Liver (tissue), 8 donors: ENCODE measurements at regions not wholly inside any gene's neighbourhood (a gene's known extent, or its start where the extent isn't known, plus 50 kb on each side); places are given as distances from the start of the nearest gene placed in this dataset.

ENCODE experiments used
- DNase-seq: peaks from one replicate; pipeline ENCODE4 v3.0.0-alpha.2; 2017; ENCODE audit warnings: low spot score
- H3K27ac ChIP-seq, 2 donors: one replicate each; pipeline ENCODE4 v1.7.0; 2013; ENCODE audit warnings: inconsistent platforms in 2 of 2, low read length in 2 of 2, control low read depth in 1 of 2, low read depth in 1 of 2, mild to moderate bottlenecking in 1 of 2
- H3K27me3 ChIP-seq, 4 donors: one replicate each; pipeline versions ENCODE4 v1.6.1 to v1.7.0; 2013; ENCODE audit warnings: low read length in 3 of 4, inconsistent platforms in 1 of 4, mild to moderate bottlenecking in 1 of 4, moderate library complexity in 1 of 4; ENCODE audit not compliant: control insufficient read depth in 4 of 4, insufficient read depth in 4 of 4
- H3K36me3 ChIP-seq, 4 donors: one replicate each; pipeline versions ENCODE4 v1.6.1 to v1.7.0; 2013; ENCODE audit warnings: low read length in 3 of 4, mild to moderate bottlenecking in 3 of 4, low read depth in 1 of 4, moderate library complexity in 1 of 4; ENCODE audit not compliant: control insufficient read depth in 4 of 4, insufficient read depth in 3 of 4
- H3K4me1 ChIP-seq, 4 donors: one replicate each; pipeline versions ENCODE4 v1.6.1 to v1.7.0; 2013; ENCODE audit warnings: low read length in 3 of 4, mild to moderate bottlenecking in 3 of 4, moderate library complexity in 1 of 4; ENCODE audit not compliant: control insufficient read depth in 4 of 4, insufficient read depth in 4 of 4
- H3K4me3 ChIP-seq, 3 donors: one replicate each; pipeline versions ENCODE4 v1.6.1 to v1.7.0; 2013; ENCODE audit warnings: low read length in 3 of 3, control low read depth in 1 of 3, low read depth in 1 of 3, mild to moderate bottlenecking in 1 of 3
- H3K9ac ChIP-seq, 2 donors: one replicate each; pipeline ENCODE4 v1.7.0; 2013; ENCODE audit warnings: low read length in 2 of 2, mild to moderate bottlenecking in 2 of 2, moderate library complexity in 2 of 2, control low read depth in 1 of 2, low read depth in 1 of 2
- H3K9me3 ChIP-seq, 4 donors: one replicate each; pipeline versions ENCODE4 v1.6.1 to v1.7.0; 2013; ENCODE audit warnings: low read length in 3 of 4; ENCODE audit not compliant: control insufficient read depth in 4 of 4
- EGR1 ChIP-seq, 2 donors: IDR thresholded peaks; 2 replicates each; pipeline ENCODE4 v1.6.1; 2016 to 2018; ENCODE audit warnings: antibody characterized with exemption in 2 of 2, low read depth in 2 of 2
- FOXA1 ChIP-seq: IDR thresholded peaks from 2 replicates; pipeline ENCODE4 v1.6.1; 2016; ENCODE audit warnings: antibody characterized with exemption
- FOXA2 ChIP-seq: IDR thresholded peaks from 2 replicates; pipeline ENCODE4 v1.6.1; 2016; ENCODE audit warnings: antibody characterized with exemption
- JUND ChIP-seq, 2 donors: IDR thresholded peaks; 2 replicates each; pipeline ENCODE4 v1.6.1; 2016; ENCODE audit warnings: antibody characterized with exemption in 2 of 2
- MAX ChIP-seq: IDR thresholded peaks from 2 replicates; pipeline ENCODE4 v1.6.1; 2016; ENCODE audit warnings: antibody characterized with exemption
- NR2F2 ChIP-seq: IDR thresholded peaks from 2 replicates; pipeline ENCODE4 v1.6.1; 2016; ENCODE audit warnings: antibody characterized with exemption
- REST ChIP-seq: IDR thresholded peaks from 2 replicates; pipeline ENCODE4 v1.6.1; 2016; ENCODE audit warnings: antibody characterized with exemption, mild to moderate bottlenecking
- SP1 ChIP-seq: IDR thresholded peaks from 2 replicates; pipeline ENCODE4 v1.6.1; 2018; ENCODE audit warnings: antibody characterized with exemption, mild to moderate bottlenecking
- ZBTB33 ChIP-seq: IDR thresholded peaks from 2 replicates; pipeline ENCODE4 v1.6.1; 2016; ENCODE audit warnings: antibody characterized with exemption
- WGBS: extraction: QIAGEN DNeasy Blood & Tissue Kit; methylation state at CpG from one replicate; pipeline ENCODE4 v1.1.7; 2013; 5-methylcytosine and 5-hydroxymethylcytosine counted together
- TF ChIP-seq, protein P1 (sequence below): fragments of 150-350 bp; IDR thresholded peaks from 2 replicates; pipeline ENCODE4 v1.5.1; 2017; ENCODE audit warnings: improper control_type of control experiment, low read depth, low read length; ENCODE audit not compliant: missing input control
- TF ChIP-seq, protein P2 (sequence below): IDR thresholded peaks from 2 replicates; pipeline ENCODE4 v1.6.1; 2016; ENCODE audit warnings: antibody characterized with exemption
- donor health status: healthy.
- donor health status: healthy.
- donor health status: healthy.
- donor health status: healthy.
- donor health status: healthy.

DNA sequence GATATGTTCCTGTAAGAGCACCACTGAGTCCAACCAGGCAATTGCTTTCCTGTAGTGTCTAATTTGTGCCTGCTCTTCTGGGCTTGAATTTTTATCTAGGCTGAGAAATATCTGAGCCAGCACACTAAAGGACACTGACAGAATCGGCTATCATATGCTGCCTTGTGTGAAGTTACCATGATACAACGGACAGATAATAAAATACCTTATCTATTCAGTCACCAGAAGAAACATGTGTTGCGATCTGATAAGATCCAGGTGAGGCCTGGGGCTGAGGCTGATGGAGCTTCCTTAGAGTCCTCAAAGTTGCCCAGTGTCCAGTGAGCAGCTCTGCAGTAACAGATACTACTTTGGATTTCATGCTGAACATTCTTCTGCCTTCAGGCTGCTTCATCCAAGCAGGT lies 111.8 kb downstream of the ZNF518B start:
- no peaks in the 10 kb centered on the region for H3K4me1 ChIP-seq
- no peak overlapping the region for H3K9ac ChIP-seq
- TF ChIP-seq FOXA1, result no peak
- TF ChIP-seq NR2F2, result no peak
- TF ChIP-seq, protein P1, sequence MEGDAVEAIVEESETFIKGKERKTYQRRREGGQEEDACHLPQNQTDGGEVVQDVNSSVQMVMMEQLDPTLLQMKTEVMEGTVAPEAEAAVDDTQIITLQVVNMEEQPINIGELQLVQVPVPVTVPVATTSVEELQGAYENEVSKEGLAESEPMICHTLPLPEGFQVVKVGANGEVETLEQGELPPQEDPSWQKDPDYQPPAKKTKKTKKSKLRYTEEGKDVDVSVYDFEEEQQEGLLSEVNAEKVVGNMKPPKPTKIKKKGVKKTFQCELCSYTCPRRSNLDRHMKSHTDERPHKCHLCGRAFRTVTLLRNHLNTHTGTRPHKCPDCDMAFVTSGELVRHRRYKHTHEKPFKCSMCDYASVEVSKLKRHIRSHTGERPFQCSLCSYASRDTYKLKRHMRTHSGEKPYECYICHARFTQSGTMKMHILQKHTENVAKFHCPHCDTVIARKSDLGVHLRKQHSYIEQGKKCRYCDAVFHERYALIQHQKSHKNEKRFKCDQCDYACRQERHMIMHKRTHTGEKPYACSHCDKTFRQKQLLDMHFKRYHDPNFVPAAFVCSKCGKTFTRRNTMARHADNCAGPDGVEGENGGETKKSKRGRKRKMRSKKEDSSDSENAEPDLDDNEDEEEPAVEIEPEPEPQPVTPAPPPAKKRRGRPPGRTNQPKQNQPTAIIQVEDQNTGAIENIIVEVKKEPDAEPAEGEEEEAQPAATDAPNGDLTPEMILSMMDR, result no peak
- TF ChIP-seq ZBTB33, result no peak
- TF ChIP-seq MAX, result no peak
- no peak for TF ChIP-seq JUND (IDR thresholded peaks at IDR 0.05)
- no peak for TF ChIP-seq EGR1 (IDR thresholded peaks at IDR 0.05; ENCODE audit: low read depth in 2 of 2)
- TF ChIP-seq FOXA2, result no peak
- no peak overlapping the region for H3K27ac ChIP-seq
- H3K36me3 ChIP-seq, result no peaks in the 10 kb centered on the region
- H3K27me3 ChIP-seq, result no peaks in the 10 kb centered on the region
- H3K9me3 ChIP-seq, result no peaks in the 10 kb centered on the region
- no peak overlapping the region for H3K4me3 ChIP-seq
- WGBS, result 91% methylated on average over 3 of the region's 3 CpGs
- no peak for DNase-seq

GRCh38 chr4:10344824-10345223 lies 112.4 kb downstream of the ZNF518B start:
- Histone ChIP-seq H3K9ac (no peak overlapping the region), H3K27me3 (no peaks in the 10 kb centered on the region), H3K36me3 (no peaks in the 10 kb centered on the region), H3K4me1 (no peaks in the 10 kb centered on the region), H3K9me3 (no peaks in the 10 kb centered on the region), H3K4me3 (no peak overlapping the region), H3K27ac (no peak overlapping the region)
- no peak for TF ChIP-seq FOXA1
- TF ChIP-seq REST, result no peak
- no peak for TF ChIP-seq SP1
- TF ChIP-seq, protein P2, sequence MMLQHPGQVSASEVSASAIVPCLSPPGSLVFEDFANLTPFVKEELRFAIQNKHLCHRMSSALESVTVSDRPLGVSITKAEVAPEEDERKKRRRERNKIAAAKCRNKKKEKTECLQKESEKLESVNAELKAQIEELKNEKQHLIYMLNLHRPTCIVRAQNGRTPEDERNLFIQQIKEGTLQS, result no peak
- DNase-seq, result no peak
- WGBS, result 90% methylated on average over 4 of the region's 4 CpGs

GRCh38 chr4:10343656-10344055 lies 113.6 kb downstream of the ZNF518B start:
- H3K4me3 ChIP-seq, result no peak overlapping the region
- 93% methylated on average over 2 of the region's 2 CpGs for WGBS
- TF ChIP-seq EGR1 (IDR thresholded peaks at IDR 0.05; ENCODE audit: low read depth in 2 of 2) (no peak), NR2F2 (no peak)
- TF ChIP-seq, protein P1, result no peak
- DNase-seq, result no peak
- no peaks in the 10 kb centered on the region for H3K27me3 ChIP-seq
- no peaks in the 10 kb centered on the region for H3K36me3 ChIP-seq
- H3K4me1 ChIP-seq, result no peaks in the 10 kb centered on the region
- no peak overlapping the region for H3K27ac ChIP-seq
- H3K9me3 ChIP-seq, result no peaks in the 10 kb centered on the region
- no peak overlapping the region for H3K9ac ChIP-seq
